IMR-90 (cell line): ENCODE measurements at regions not wholly inside any gene's neighbourhood (a gene's known extent, or its start where the extent isn't known, plus 50 kb on each side); places are given as distances from the start of the nearest gene placed in this dataset.

Experiments
- CEBPB ChIP-seq: IDR thresholded peaks from 2 replicates; pipeline ENCODE4 v1.6.1; 2012; ENCODE audit warnings: low read depth, low read length, improper control_type of control experiment
- MAZ ChIP-seq: IDR thresholded peaks from 2 replicates; pipeline ENCODE4 v1.6.1; 2012; ENCODE audit warnings: low read depth, mild to moderate bottlenecking, low read length, improper control_type of control experiment, moderate library complexity, borderline replicate concordance
- MXI1 ChIP-seq: IDR thresholded peaks from 2 replicates; pipeline ENCODE4 v1.6.1; 2012; ENCODE audit warnings: low read depth, mild to moderate bottlenecking, low read length, moderate library complexity, borderline replicate concordance
- TF ChIP-seq, protein P1 (sequence below): conservative IDR thresholded peaks from 2 replicates; pipeline ENCODE4 v1.5.1; 2012; ENCODE audit warnings: mild to moderate bottlenecking, low read depth, low read length, improper control_type of control experiment
- TF ChIP-seq, protein P2 (sequence below): fragments of 150-350 bp; IDR thresholded peaks from 2 replicates; pipeline ENCODE4 v1.6.1; 2017; ENCODE audit warnings: mild to moderate bottlenecking, antibody characterized with exemption, low read length, low read depth

DNA sequence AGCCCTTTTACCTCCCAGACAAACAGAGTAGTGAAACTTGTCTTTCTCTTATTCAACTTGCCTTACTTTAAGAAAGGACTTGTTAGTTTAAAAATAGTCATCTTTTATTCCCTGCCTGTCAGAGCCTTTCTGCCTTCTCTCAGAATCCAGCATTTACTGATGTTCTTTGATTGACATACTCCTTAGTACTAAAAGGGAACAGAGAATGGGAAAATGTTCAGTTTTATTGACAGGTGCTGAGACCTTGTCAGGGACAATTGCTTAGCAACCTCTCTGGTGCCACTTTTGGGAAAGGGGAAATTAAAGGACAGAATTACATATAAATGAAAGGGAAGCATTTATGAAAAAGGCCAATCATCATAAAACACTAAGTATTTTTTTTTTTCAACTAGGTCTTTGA is 378.3 kb downstream of the PDCD6IP start:
- TF ChIP-seq, protein P1, sequence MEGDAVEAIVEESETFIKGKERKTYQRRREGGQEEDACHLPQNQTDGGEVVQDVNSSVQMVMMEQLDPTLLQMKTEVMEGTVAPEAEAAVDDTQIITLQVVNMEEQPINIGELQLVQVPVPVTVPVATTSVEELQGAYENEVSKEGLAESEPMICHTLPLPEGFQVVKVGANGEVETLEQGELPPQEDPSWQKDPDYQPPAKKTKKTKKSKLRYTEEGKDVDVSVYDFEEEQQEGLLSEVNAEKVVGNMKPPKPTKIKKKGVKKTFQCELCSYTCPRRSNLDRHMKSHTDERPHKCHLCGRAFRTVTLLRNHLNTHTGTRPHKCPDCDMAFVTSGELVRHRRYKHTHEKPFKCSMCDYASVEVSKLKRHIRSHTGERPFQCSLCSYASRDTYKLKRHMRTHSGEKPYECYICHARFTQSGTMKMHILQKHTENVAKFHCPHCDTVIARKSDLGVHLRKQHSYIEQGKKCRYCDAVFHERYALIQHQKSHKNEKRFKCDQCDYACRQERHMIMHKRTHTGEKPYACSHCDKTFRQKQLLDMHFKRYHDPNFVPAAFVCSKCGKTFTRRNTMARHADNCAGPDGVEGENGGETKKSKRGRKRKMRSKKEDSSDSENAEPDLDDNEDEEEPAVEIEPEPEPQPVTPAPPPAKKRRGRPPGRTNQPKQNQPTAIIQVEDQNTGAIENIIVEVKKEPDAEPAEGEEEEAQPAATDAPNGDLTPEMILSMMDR: no peak
- no peak for TF ChIP-seq MXI1
- TF ChIP-seq MAZ: no peak
- TF ChIP-seq, protein P2, sequence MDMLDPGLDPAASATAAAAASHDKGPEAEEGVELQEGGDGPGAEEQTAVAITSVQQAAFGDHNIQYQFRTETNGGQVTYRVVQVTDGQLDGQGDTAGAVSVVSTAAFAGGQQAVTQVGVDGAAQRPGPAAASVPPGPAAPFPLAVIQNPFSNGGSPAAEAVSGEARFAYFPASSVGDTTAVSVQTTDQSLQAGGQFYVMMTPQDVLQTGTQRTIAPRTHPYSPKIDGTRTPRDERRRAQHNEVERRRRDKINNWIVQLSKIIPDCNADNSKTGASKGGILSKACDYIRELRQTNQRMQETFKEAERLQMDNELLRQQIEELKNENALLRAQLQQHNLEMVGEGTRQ: no peak
- no peak for TF ChIP-seq CEBPB
